NB4 (cell line): ENCODE measurements at regions not wholly inside any gene's neighbourhood (a gene's known extent, or its start where the extent isn't known, plus 50 kb on each side); places are given as distances from the start of the nearest gene placed in this dataset.

Source experiments
- CTCF ChIP-seq: IDR thresholded peaks from one replicate; pipeline ENCODE4 v1.5.1; 2012; ENCODE audit warnings: low read depth, low read length
- MAX ChIP-seq: IDR thresholded peaks from 2 replicates; pipeline ENCODE4 v1.6.1; 2011; ENCODE audit warnings: low read depth, low read length
- POLR2A ChIP-seq: IDR thresholded peaks from 2 replicates; pipeline ENCODE4 v1.6.1; 2011; ENCODE audit warnings: mild to moderate bottlenecking; ENCODE audit not compliant: insufficient read length; ENCODE audit errors: extremely low read depth

- no peak for TF ChIP-seq MAX
- no peak for TF ChIP-seq POLR2A
- TF ChIP-seq CTCF, result no peak
Observed at GRCh38 chr17:63096426-63096825, 130.4 kb downstream of the TANC2 start.
